Liver (tissue), 3 donors: ENCODE measurements at regions not wholly inside any gene's neighbourhood (a gene's known extent, or its start where the extent isn't known, plus 50 kb on each side); places are given as distances from the start of the nearest gene placed in this dataset.

Experiments used
- ATF3 ChIP-seq: IDR thresholded peaks from 2 replicates; pipeline ENCODE4 v1.6.1; 2016; ENCODE audit warnings: antibody characterized with exemption
- CTCF ChIP-seq: fragments of 150-350 bp; IDR thresholded peaks from 2 replicates; pipeline ENCODE4 v1.5.1; 2017; ENCODE audit warnings: improper control_type of control experiment, low read depth, low read length; ENCODE audit not compliant: missing input control
- EGR1 ChIP-seq, 2 donors: IDR thresholded peaks; 2 replicates each; pipeline ENCODE4 v1.6.1; 2016 to 2018; ENCODE audit warnings: antibody characterized with exemption in 2 of 2, low read depth in 2 of 2
- FOXA1 ChIP-seq: IDR thresholded peaks from 2 replicates; pipeline ENCODE4 v1.6.1; 2016; ENCODE audit warnings: antibody characterized with exemption
- GABPA ChIP-seq, 2 donors: IDR thresholded peaks in 1 of 2; conservative IDR thresholded peaks in 1 of 2; 2 replicates each; pipeline ENCODE4 v1.6.1; 2016; ENCODE audit warnings: antibody characterized with exemption in 2 of 2, mild to moderate bottlenecking in 1 of 2, moderate library complexity in 1 of 2
- HNF4A ChIP-seq, 2 donors: conservative IDR thresholded peaks; 2 replicates each; pipeline ENCODE4 v1.6.1; 2016; ENCODE audit warnings: antibody characterized with exemption in 2 of 2, mild to moderate bottlenecking in 2 of 2
- HNF4G ChIP-seq: IDR thresholded peaks from 2 replicates; pipeline ENCODE4 v1.6.1; 2016; ENCODE audit warnings: antibody characterized with exemption
- JUND ChIP-seq, 2 donors: IDR thresholded peaks; 2 replicates each; pipeline ENCODE4 v1.6.1; 2016; ENCODE audit warnings: antibody characterized with exemption in 2 of 2
- MAX ChIP-seq: IDR thresholded peaks from 2 replicates; pipeline ENCODE4 v1.6.1; 2016; ENCODE audit warnings: antibody characterized with exemption
- NR2F2 ChIP-seq: IDR thresholded peaks from 2 replicates; pipeline ENCODE4 v1.6.1; 2016; ENCODE audit warnings: antibody characterized with exemption
- RAD21 ChIP-seq, 2 donors: IDR thresholded peaks; 2 replicates each; pipeline ENCODE4 v1.6.1; 2016; ENCODE audit warnings: antibody characterized with exemption in 2 of 2, mild to moderate bottlenecking in 2 of 2
- REST ChIP-seq: IDR thresholded peaks from 2 replicates; pipeline ENCODE4 v1.6.1; 2016; ENCODE audit warnings: antibody characterized with exemption, mild to moderate bottlenecking
- SP1 ChIP-seq: IDR thresholded peaks from 2 replicates; pipeline ENCODE4 v1.6.1; 2018; ENCODE audit warnings: antibody characterized with exemption, mild to moderate bottlenecking
- TAF1 ChIP-seq: conservative IDR thresholded peaks from 2 replicates; pipeline ENCODE4 v1.6.1; 2016; ENCODE audit warnings: antibody characterized with exemption, mild to moderate bottlenecking
- donor health status: healthy.
- donor health status: healthy.

GRCh38 chr1:13898406-13898805, 198.4 kb downstream of the PRDM2 start:
- no peak for TF ChIP-seq SP1
- TF ChIP-seq CTCF: no peak
- no peak for TF ChIP-seq RAD21 (IDR thresholded peaks at IDR 0.05)
- TF ChIP-seq NR2F2: no peak
- no peak for TF ChIP-seq REST
- no peak for TF ChIP-seq TAF1
- no peak for TF ChIP-seq MAX
- TF ChIP-seq GABPA (IDR thresholded peaks at IDR 0.05 in 1 of 2, conservative IDR thresholded peaks at IDR 0.05 in 1 of 2): no peak
- TF ChIP-seq ATF3: no peak
- no peak for TF ChIP-seq FOXA1
- TF ChIP-seq JUND (IDR thresholded peaks at IDR 0.05): no peak
- TF ChIP-seq HNF4G: no peak
- no peak for TF ChIP-seq HNF4A (conservative IDR thresholded peaks at IDR 0.05)
- TF ChIP-seq EGR1 (IDR thresholded peaks at IDR 0.05; ENCODE audit: low read depth in 2 of 2): no peak
